H1 (cell line): ENCODE measurements at regions not wholly inside any gene's neighbourhood (a gene's known extent, or its start where the extent isn't known, plus 50 kb on each side); places are given as distances from the start of the nearest gene placed in this dataset.

Experiments used
- CBX8 ChIP-seq: fragments of 300-800, 300-1000 bp; sonication (generic); IDR thresholded peaks from 2 replicates; pipeline ENCODE4 v1.7.1; 2016; ENCODE audit warnings: low read depth, low read length, borderline replicate concordance
- CEBPB ChIP-seq: IDR thresholded peaks from 2 replicates; pipeline ENCODE4 v1.6.1; 2012; ENCODE audit warnings: low read depth, low read length
- CREB1 ChIP-seq: IDR thresholded peaks from 2 replicates; pipeline ENCODE4 v1.6.1; 2012; ENCODE audit warnings: inconsistent platforms
- EP300 ChIP-seq, 2 experiments: IDR thresholded peaks; 1 replicate in 1 of 2; 2 replicates in 1 of 2; pipeline ENCODE4 v1.6.1; 2011 to 2012; ENCODE audit warnings: low read depth in 2 of 2, low read length in 2 of 2, mild to moderate bottlenecking in 2 of 2, borderline replicate concordance in 1 of 2, inconsistent platforms in 1 of 2, moderate library complexity in 1 of 2
- HDAC2 ChIP-seq, 2 experiments: fragments of 300-600 bp in 1 of 2; sonication (generic) in 1 of 2; IDR thresholded peaks; 2 replicates each; pipeline ENCODE4 v1.6.1; 2011 to 2012; ENCODE audit warnings: low read depth in 2 of 2, low read length in 2 of 2, mild to moderate bottlenecking in 2 of 2, moderate library complexity in 2 of 2, borderline replicate concordance in 1 of 2, inconsistent platforms in 1 of 2
- JUN ChIP-seq: IDR thresholded peaks from 2 replicates; pipeline ENCODE4 v1.6.1; 2011; ENCODE audit warnings: low read depth, mild to moderate bottlenecking, improper control_type of control experiment, low read length
- POLR2AphosphoS5 ChIP-seq: IDR thresholded peaks from 2 replicates; pipeline ENCODE4 v1.6.1; 2011; ENCODE audit warnings: low read depth, low read length
- TCF12 ChIP-seq: IDR thresholded peaks from 2 replicates; pipeline ENCODE4 v1.6.1; 2011; ENCODE audit warnings: low read depth, mild to moderate bottlenecking, low read length
- TF ChIP-seq, protein P1 (sequence below), 3 experiments: IDR thresholded peaks; 1 replicate in 2 of 3; 2 replicates in 1 of 3; pipeline versions ENCODE4 v1.5.1 to v1.6.1; 2011; ENCODE audit warnings: low read length in 3 of 3, mild to moderate bottlenecking in 3 of 3, inconsistent platforms in 2 of 3, low read depth in 1 of 3, moderate library complexity in 1 of 3; ENCODE audit not compliant: insufficient read depth in 1 of 3; ENCODE audit errors: control extremely low read depth in 1 of 3

GRCh38 chr11:33643167-33643824 is 57.3 kb downstream of the C11orf91 start:
- TF ChIP-seq CEBPB (no peak), HDAC2 (IDR thresholded peaks at IDR 0.05; ENCODE audit: borderline replicate concordance in 1 of 2, low read depth in 2 of 2, low read length in 2 of 2) (no peak), TCF12 (no peak), EP300 (IDR thresholded peaks at IDR 0.05; ENCODE audit: borderline replicate concordance in 1 of 2, low read depth in 2 of 2, low read length in 2 of 2) (no peak), JUN (no peak), CREB1 (no peak), CBX8 (no peak), POLR2AphosphoS5 (no peak)
- TF ChIP-seq, protein P1, sequence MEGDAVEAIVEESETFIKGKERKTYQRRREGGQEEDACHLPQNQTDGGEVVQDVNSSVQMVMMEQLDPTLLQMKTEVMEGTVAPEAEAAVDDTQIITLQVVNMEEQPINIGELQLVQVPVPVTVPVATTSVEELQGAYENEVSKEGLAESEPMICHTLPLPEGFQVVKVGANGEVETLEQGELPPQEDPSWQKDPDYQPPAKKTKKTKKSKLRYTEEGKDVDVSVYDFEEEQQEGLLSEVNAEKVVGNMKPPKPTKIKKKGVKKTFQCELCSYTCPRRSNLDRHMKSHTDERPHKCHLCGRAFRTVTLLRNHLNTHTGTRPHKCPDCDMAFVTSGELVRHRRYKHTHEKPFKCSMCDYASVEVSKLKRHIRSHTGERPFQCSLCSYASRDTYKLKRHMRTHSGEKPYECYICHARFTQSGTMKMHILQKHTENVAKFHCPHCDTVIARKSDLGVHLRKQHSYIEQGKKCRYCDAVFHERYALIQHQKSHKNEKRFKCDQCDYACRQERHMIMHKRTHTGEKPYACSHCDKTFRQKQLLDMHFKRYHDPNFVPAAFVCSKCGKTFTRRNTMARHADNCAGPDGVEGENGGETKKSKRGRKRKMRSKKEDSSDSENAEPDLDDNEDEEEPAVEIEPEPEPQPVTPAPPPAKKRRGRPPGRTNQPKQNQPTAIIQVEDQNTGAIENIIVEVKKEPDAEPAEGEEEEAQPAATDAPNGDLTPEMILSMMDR (IDR thresholded peaks at IDR 0.05; ENCODE audit: control extremely low read depth in 1 of 3, insufficient read depth in 1 of 3, low read depth in 1 of 3, low read length in 3 of 3): no peak
